Retina (tissue), 1 donor: ENCODE measurements at regions not wholly inside any gene's neighbourhood (a gene's known extent, or its start where the extent isn't known, plus 50 kb on each side); places are given as distances from the start of the nearest gene placed in this dataset.
A peak's percentile ranks its signal among the peaks of the same experiment; 100 is the strongest.

Experiments used
- DNase-seq: peaks from one replicate; pipeline ENCODE4 v3.0.0-alpha.2; 2016

GRCh38 chr5:82684659-82685058 is 392.5 kb downstream of the TMEM167A start:
- DNase-seq: no peak

- no peak for DNase-seq
Observed at GRCh38 chr5:82684165-82684564, 393.0 kb downstream of the TMEM167A start.

GRCh38 chr5:82679660-82680059 is 397.5 kb downstream of the TMEM167A start:
- DNase-seq: no peak

- DNase-seq: no peak
Observed at GRCh38 chr5:82676661-82677060, 398.5 kb upstream of the RPS23 start.

- DNase-seq: no peak
Observed at GRCh38 chr5:82674671-82675070, 396.5 kb upstream of the RPS23 start.

- DNase-seq: no peak
Observed at GRCh38 chr5:82673057-82673809, 395.1 kb upstream of the RPS23 start.

- DNase-seq: no peak
Observed at GRCh38 chr5:82670692-82671091, 392.5 kb upstream of the RPS23 start.

GRCh38 chr5:82669720-82670119 is 391.6 kb upstream of the RPS23 start:
- DNase-seq: no peak

- DNase-seq: no peak
Observed at GRCh38 chr5:82666312-82666711, 388.2 kb upstream of the RPS23 start.

- DNase-seq: no peak
Observed at GRCh38 chr5:82664732-82665131, 386.6 kb upstream of the RPS23 start.

GRCh38 chr5:82663225-82663624 is 385.1 kb upstream of the RPS23 start:
- no peak for DNase-seq

- DNase-seq: no peak
Observed at GRCh38 chr5:82662340-82662739, 384.2 kb upstream of the RPS23 start.

GRCh38 chr5:82661933-82662332 is 383.8 kb upstream of the RPS23 start:
- no peak for DNase-seq

GRCh38 chr5:82661462-82661861 is 383.3 kb upstream of the RPS23 start:
- DNase-seq: no peak

- DNase-seq: no peak
Observed at GRCh38 chr5:82659115-82659514, 381.0 kb upstream of the RPS23 start.

- no peak for DNase-seq
Observed at GRCh38 chr5:82657033-82657699, 379.0 kb upstream of the RPS23 start.

GRCh38 chr5:82656341-82656761 is 378.2 kb upstream of the RPS23 start:
- no peak for DNase-seq

GRCh38 chr5:82655078-82655477 is 376.9 kb upstream of the RPS23 start:
- DNase-seq: no peak

- no peak for DNase-seq
Observed at GRCh38 chr5:82649943-82650342, 371.8 kb upstream of the RPS23 start.

- DNase-seq: no peak
Observed at GRCh38 chr5:82644766-82645165, 366.6 kb upstream of the RPS23 start.

GRCh38 chr5:82644229-82644628 is 366.1 kb upstream of the RPS23 start:
- no peak for DNase-seq

GRCh38 chr5:82642313-82642712 is 364.2 kb upstream of the RPS23 start:
- no peak for DNase-seq

GRCh38 chr5:82641331-82642003 is 363.3 kb upstream of the RPS23 start:
- DNase-seq: peak; percentile 67

GRCh38 chr5:82640916-82641315 is 362.8 kb upstream of the RPS23 start:
- DNase-seq: no peak
